Fibroblast of skin of scalp (primary cell): ENCODE measurements at regions not wholly inside any gene's neighbourhood (a gene's known extent, or its start where the extent isn't known, plus 50 kb on each side); places are given as distances from the start of the nearest gene placed in this dataset.
A peak's percentile ranks its signal among the peaks of the same experiment; 100 is the strongest.

Experiments
- DNase-seq: peaks from one replicate; pipeline ENCODE4 v3.0.0-alpha.2; 2013

DNA sequence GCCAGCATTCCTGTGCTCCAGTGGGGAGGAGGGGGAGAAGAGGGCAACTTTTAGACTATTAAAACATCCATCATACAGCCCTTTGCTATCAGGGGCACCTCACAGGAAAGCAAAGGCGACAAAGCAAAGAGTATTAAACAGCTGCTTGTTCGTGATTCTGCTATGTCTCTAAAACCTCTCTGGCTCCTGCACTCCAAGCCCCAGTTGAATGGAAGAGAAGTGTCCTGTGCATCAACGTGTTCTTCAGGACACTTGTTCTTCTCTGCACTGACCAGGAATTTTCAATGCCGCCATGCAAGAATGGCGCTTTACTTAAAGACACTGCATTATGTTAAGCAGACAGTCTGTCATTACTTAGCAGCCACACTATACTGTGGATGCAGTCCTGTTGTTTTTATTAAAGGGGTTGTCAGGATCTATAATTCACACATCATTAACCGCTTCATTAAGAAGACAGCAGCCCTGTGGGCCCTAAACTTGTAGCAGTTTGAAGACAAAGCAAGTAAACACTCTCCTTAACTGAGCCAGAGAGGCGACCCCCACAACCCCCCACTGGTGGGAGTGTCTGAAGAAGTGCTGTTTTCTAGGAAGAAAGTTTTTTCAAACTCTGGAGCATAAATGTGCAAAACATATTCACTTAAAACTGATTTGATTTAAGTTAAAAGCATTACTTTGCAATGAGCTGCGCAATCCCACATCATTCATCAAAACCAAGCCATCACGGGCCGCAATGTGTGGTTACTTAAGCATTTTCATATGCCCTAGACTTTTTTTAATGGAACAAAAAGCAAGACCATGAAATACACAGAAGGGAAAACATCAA lies 164.5 kb downstream of the ZNF608 start:
- peak; percentile 27 for DNase-seq

DNA sequence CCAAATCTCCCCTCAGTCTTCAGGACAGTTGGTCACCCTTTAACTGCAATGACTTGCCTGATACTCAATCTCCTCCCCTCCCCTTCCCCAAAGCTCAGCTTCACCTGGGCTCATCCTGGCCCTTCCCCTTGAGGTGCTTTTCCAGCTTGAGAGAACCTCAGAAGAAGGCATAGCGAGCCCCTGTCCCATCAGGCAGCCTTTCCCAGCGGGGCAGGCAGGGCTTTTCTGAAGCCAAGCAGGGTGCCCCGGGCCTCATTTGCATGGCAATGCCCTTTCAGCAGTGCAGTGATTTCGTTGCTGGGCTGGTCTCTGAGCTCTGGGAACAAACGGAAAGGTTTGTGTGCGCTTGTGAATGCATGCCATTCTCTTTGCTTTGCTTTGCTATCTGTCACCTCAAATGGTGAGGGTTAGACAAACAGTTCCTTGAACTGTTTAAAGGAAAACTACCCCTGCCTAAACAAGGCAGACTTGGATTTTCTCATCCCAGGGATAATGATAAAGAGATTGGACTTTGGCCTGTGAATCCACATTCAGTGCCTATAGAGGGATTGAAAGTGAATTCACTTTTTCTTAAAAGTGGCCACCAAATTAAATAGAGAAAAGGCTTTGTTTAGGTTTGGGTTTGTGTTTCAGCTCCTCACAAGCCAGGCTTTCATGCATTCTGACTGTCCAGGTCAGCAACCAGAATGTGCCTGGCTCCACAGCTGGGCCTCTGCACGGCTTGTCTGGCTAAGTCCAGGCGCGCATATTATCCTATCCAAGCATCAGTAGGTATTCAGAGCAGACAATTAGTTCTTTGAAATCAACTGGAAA lies 165.3 kb downstream of the ZNF608 start:
- no peak for DNase-seq

DNA sequence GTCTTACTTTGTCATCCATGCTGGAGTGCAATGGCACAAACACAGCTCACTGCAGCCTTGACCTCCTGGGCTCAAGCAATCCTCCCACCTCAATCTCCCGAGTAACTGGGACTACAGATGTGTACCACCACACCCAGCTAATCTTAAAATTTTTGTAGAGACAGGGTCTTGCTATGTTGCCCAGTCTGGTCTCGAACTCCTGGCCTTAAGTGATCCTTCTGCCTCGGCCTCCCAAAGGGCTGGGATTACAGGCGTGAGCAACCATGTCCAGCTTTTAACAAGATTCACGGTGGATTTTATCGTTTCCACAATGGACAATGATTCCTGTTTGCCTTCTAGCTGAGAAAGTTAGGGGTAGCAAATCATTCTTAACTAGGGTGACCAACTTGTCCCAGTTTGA lies 165.9 kb downstream of the ZNF608 start:
- DNase-seq: no peak

DNA sequence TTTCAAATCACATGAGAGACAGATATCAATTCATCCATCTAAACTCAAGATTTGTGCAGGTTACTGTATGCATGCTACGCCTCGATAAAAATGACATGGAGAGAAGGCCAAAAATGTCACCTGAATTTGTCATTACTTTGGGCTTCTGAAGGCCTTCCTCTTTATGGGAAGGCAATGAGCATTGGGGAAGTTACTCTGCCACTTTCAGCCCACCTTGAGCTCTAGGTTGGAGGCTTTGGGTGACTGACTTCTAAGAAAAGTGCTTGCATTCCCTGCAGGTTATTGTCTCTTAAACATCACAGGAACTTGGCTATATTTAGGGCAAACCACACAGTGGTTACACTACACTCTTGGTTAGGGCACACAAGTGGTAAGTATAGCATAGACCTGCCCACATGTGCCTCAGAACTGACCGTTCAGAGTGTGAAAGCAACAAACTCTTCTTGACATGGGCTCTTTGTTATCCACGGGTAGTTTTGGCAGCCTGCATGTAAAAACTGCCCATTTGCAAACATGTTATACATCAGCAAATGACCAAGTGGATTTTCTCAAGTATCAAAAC lies 169.5 kb downstream of the ZNF608 start:
- DNase-seq: no peak

DNA sequence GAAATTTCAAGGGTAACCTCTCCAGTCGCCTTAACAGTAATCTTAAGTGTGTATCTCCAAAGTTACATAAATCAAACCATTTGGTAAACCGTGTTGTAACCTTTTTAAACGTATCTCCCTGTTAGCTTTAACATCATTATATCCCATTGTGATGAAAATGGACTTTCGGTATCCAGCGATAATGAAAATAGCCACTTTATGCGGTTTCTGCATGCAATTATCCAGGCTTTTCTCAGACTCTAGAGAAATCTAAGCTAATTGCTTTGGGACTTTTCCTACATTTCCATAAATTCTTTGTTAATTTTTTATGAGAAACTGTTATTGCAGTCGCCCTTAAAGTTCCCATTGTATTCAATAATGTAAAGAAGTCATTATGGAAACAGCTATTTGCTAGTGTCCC lies 170.7 kb downstream of the ZNF608 start:
- DNase-seq: no peak

DNA sequence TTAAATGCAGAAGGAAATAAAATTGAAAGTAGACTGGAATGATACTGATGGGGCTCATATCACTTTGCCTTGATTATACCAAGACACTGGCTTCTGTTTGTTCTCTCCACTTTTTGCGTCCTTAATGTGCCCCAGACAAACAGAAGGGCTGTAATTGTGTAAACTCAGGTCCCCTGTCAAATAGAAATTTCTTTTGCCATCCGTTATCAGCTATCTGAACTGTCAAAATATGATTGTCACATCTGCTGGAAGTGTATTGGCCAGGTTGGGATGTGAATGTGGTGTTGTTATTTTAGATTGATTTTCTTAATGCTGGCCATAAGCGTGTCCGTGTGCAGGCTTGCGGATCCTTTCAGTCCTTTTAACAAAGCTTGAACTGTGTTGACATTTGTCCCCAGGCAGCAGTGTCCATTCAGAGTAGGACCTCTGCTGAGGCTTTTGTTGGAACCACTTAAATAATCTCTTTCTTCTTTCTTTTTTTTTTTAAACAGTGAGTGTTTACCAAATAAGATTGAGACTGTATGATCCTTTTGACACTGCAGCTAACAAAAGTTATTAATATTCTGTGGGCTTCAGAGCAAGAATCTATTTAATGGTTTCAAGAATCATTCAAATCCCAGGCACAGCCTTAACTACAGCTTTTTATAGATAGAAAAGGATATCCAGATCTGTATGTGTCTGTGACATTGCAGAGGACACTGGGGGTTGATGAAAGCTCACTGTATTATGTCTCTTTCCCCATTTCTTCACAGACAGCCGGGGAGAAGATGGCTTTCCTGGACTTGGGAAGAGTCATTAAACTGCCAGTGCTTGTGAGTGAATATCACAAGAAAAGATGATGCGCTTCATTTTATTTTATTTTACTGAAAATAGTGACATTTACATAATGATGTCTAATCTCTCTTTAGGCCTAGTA lies 171.7 kb downstream of the ZNF608 start:
- DNase-seq: no peak

DNA sequence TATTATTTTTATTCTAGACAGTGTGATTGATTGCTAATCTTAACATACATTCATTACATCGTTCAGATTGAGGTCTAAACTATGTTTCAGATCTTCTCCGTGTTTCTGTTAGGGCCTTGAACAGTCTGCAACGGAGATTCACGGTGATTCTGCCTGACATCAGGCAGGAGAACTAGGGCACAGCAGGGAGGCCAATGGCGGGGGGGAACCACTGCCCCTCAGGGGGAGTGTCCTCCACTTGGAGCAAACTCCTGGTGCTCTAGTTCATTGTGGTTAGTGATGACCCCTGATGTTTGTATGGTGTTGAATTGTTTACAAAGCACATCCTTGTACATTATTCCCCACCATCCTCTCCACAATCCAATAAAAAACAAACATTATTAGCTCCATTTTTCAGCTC lies 173.5 kb downstream of the ZNF608 start:
- no peak for DNase-seq

DNA sequence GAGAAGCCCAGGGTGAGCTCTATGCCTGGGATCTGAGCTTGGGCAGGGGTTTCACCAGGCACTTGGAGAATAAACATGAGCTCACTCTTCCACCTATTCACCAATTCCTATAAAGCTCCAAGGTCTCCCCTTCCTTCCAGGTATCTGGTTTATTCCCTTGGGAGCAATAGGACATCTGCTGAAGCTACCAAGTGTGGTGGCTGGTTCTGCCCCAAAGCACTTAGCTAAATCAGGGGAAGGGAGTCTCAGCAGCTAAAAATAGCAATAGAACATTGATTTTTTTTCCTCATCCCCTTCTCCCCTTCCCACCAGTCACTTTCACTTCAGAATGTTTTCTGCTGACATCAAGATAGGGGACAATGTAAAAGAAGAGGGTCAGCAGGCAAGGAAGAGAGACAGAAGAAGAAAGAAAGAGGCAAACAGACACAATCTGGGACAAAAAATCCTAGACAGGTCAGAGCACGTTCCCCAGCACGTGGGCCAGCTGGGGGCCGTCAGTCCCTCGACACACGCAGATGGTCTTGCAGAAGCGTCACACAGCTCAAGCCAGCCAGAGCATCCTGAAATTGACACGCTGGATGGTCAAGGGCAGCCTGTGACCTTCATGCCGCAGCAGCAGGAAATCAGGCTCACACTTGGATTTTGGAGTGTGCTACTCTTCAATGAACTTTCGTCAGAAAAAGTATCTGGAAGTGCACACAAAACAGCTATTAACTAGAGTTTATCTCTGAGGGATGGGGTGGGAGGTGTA lies 176.0 kb downstream of the ZNF608 start:
- DNase-seq: no peak

DNA sequence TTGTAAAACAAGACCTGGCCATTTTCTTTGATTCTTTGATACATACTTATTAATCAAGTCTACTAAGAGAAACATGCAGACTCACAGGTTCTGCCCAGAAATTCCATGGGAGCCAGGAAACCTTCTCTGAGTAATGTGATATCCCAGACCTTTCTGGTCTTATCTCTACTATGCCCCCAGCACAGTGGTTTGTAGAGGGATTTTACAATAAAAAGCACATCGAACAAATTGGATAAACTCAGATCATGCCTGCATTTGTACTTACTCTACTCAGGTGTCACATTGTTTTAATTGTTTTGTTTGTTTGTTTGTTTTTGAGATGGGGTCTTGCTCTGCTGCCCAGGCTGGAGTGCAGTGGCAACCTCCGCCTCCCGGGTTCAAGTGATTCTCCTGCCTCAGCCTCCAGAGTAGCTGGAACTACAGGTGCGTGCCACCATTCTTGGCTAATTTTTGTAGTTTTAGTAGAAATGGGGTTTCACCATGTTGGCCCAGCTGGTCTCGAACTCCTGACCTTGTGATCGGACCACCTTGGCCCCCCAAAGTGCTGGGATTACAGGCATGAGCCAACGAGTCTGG lies 179.5 kb downstream of the ZNF608 start:
- DNase-seq: no peak

DNA sequence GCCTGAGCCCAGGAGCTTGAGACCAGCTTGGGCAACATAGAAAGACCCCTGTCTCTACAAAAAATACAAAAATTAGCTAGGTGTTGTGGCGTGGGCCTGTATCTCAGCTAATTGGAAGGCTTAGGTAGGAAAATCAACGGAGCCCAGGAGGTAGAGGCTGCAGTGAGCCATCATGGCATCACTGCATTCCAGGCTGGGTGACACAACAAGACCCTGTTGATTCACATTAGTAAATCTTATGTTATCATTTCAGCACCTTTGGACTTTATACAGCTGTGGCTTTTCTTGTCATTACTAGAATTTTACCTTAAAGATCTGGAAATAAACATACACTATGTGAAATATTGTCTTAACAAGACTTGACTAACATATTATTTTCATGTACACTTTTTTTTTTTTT lies 185.0 kb downstream of the ZNF608 start:
- DNase-seq: no peak

DNA sequence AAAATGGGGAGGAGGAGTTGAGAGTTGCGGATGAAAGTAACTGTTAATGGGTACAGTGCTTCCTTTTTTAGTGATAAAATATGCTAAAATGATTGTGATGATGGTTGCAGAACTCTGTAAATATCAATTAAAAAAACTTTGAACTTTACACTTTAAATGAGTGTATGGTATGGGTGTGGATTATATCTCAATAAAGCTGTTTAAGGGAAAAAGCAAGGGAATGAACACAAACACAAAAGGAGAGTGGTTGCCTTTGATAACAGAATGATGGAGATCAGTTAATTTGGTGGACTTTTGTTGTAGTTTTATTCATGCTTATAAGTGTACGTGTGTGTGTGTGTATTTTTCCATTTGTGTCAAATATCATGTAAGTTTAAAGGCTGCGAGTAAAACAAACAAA lies 186.1 kb downstream of the ZNF608 start:
- DNase-seq: no peak

DNA sequence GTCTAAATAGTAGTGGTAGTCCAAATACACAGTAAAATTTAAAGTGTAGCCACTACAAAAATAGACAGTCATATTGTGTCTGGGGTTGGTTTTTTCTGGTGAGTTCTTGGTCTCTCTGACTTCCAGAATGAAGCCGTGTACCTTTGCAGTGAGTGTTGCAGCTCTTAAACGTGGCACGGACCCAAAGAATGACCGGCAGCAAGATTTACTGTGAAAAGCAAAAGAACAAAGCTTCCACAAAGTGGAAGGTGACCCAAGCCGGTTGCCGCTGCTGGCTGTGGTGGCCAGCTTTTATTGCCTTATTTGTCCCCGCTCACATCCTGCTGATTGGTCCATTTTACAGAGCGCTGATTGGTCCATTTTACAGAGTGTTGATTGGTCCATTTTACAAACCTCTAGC lies 188.7 kb downstream of the ZNF608 start:
- no peak for DNase-seq

DNA sequence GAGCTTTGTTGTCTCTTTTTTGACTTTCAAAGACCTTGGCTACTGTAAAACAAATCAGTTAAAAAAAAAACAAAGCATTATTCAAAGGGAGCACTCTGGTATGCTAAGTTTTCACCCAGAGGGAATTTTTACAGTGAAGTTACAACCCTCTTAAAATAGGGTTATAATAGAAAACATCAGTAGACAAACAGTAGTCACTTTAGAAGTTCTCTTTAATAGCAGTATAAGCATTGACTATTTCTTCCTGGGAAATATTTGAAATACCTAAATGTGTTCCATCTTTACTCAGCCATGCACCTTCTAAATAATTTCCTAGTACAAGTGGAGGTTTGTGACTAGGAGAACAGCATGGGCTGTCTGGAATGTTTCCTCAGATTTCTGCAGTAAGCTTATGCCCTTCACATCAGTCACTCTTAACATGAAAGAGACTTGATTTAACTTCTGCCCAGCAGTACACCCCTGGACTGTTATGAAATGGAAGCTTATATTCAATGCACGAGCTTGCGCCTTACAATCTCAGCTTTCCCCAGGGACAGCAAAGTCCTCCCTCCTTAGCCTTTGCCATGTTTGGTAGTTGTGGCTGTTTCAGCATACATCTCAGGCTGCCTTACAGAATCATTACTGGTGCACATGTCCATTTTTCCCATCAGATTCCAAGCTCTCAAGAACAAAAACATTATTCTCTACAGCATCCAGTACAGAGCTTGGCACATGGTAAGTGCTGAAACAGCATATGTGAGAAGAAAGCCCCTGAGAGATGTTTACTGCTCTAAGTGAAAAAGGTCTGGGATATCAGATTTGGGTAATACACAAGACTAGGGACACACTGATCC lies 191.5 kb downstream of the ZNF608 start:
- peak; percentile 6 for DNase-seq

DNA sequence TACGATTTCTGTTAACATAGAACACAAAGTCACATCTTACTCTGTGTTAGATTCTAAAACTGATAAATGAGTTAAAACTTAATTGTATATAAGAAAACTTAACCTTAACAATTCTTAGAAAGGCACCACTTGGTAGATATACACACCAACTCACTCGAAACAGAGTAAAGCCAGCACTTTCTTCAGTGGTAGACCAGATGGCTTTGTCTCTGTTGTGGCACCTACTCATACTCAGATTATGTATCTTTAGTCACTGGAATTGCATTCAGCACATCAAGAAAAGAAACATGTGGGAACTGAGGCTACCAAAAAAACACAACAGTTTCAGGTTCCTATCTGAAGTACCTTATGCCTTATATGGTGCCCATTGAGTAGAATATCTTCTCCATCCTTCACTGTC lies 192.5 kb downstream of the ZNF608 start:
- DNase-seq: no peak

DNA sequence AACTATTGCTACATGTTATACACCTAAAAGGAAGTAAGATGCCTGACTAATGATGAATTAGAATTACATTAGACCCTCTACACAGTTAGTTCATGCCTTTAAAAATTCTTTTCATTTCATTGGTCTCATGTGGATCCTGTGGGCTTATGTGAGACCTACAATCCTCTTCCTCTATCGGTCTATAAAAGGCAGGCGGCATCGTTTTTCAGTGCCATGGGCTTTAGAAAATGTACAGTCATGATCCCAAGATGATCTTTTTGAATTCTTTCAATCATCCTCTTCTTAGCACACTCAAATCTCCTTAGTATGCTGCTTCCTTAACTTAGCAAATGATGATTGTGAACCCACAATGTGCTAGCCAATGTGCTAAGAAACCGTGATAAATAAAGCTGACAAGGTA lies 193.9 kb downstream of the ZNF608 start:
- no peak for DNase-seq

DNA sequence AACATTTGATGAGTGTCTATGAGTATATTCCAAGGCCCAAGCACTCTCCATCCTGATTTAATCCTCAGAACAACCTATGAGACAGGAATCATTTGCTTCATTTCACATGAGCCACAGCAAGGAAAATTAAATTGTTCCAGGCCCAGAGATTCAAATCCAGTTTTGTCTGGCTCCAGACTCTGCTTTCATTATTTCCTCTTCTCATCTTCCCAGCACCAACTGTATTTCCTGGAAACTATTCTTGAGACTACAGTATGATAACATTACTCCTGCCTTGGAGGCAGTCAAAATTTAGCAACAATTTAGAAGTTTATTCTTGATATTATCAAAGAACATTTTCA lies 194.5 kb downstream of the ZNF608 start:
- DNase-seq: no peak

DNA sequence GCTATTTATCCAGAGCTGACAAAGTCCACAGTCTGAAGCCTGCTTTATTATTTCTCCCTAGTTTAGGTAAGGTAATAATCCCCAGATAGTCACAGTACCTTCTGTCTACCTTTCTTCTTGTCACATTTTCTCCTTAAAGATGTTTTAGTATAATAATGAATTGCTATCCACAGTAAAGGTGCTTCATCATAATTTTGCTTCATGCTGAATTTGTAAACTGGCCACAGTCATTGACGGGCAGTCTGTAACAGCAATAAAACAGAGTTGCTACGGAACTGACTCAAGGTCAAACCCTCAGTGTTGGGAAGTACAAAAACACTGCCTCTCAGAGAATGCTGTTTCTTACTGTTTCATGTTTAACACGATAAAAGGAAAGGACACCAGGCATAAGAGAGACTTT lies 195.7 kb downstream of the ZNF608 start:
- no peak for DNase-seq

DNA sequence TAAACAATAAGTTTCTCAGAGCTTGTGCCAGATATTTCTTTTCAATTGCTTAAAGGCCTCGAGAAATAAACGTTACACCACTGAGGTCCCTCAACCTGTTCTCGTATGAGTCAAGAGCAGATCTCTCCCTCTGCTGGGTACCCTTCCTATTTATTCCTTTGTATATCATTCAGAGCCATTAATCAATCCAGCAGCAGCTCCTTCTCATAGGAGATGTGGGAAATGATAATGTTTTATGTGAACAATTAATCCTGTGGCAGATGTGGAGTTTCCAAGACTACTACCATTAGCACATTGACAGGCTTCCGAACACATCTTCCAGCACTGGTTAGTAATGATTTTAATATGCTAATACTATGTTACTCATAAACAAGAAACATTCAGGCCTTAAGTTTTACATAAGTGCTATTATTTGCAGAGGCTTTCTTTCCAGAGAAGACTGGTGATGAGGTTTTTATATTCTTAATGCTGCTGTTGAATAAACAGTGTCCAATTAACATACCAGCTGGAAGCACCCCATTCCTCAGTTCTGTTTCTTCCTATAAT lies 196.5 kb downstream of the ZNF608 start:
- no peak for DNase-seq

DNA sequence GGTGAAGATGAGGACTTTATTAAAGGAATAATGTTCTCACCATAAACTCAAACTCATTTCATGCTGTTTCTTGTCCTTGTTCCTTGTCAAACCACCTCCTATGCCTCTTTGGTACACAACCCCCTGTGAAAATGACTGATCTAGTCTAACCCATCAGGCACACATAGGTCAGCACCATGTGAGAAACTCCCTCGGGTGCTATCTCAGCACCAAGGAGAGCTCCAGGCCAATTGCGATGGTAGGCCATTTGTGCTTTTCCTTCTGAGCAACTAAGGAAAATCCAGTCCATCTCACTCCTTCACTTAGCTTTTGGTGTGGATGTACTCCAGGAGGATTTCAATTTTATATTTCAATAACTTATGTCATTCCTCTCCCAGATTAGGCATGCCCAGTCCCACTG lies 199.8 kb downstream of the ZNF608 start:
- DNase-seq: peak; percentile 52

DNA sequence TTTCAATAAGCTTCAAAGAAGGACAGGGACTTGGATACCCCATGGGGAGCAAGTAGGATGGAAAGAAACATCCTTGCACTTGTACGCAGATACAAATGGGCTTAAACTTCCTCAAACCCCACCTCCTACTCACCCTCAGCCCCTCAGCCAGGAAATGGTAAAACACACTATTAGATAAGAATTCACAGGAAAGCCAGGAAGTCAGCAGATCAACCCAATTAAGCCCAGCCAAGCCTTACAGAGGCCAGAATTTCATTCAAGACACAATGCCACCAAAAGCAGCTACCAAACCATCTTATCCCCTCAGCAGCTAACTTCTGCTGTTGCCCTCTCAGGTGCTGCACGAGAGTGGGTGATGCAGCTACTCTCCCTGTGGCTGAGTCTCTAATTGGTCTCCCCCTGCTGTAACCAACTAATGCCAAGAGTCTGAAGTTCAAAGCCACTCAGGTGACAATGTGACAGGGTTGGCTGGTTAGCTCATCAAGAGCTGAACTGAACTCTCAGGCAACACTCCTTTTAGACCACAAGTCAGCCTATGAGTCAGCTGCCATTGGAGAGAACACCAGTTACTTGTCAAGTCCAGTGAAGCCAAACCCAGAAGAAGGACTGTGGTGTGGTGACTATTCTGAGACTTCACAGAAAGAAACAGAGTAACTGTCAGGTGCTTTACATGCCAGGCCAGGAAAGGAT lies 201.9 kb downstream of the ZNF608 start:
- DNase-seq: no peak
